NCI-H345 (cell line): ENCODE measurements at regions not wholly inside any gene's neighbourhood (a gene's known extent, or its start where the extent isn't known, plus 50 kb on each side); places are given as distances from the start of the nearest gene placed in this dataset.

Experiments used
- DNase-seq: peaks from one replicate; lab custom pipeline; 2025; lab: John Stamatoyannopoulos, UW

DNA sequence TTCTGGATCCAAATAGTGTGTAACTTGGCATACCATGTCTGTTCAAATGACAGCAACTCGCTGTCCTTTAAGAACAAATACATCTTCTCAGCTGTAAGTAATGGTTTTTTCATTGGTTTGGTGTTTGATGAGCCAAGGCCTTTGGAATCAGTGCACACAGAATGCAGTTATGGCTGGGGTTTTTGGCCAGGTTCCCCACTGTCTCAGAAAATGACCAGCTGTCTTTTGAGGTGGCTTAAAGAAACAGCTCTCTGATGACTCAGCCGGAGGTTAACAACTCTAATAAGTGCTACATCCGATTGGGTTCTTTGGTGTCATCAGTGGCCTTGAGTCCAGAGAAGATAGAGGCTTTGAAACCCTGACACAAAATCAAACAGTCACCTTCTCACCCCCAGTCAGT is 688.4 kb downstream of the REEP3 start:
- no peak for DNase-seq

DNA sequence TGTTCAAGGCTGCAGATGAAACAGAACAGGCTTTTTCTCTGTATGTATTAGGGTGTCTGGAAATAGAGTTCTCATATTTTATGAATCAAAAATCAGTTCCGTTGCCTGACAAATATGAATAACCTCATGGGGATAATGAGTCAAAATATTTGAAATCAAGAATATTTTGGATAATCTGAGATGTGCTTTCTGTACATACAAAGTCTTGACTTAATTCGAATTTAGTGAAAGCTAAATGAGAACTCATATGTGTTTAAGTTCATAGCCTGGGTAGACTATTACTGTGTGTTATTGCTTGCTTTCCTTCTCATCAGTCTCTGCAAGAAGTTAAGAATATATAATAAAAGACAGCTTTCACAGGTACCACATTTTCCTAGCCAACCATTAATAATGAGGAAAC is 689.0 kb downstream of the REEP3 start:
- no peak for DNase-seq

DNA sequence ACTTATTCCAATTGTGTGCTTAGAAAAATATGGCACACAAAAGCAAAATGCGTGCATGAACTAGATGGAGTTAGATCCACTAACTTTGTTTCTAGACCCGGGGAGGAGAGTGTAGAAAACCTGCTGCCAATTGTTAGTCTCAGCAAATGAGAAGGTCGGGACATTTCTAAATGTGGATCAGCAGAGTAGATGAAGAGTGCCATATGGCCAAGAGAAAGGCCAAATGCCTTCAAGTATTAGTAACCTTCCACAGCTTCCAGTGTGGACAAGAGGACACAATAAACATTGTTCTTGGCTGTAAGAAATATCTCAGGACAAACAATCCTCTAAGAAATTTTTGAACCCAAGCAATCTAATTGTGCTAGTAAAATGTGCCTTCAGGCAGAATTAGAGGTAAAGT is 690.3 kb downstream of the REEP3 start:
- DNase-seq: no peak

DNA sequence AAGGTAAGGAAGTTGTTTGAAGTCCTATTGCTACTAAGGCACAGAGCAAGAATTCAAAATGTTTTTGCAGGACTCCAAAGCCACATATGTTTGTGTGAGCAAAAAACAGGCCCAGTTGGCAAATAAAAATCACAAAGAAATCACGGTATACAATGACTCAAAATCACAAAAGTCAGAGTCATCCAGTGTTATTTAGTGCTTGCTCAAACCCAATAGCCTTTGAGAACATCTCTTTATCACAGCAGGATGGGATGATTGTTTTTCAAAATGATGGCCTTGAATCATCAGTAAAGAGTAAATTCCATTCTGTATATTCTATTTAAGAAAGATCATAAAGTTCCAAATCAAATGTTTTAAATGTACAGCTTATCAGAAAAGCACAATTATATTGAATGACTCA is 693.9 kb downstream of the REEP3 start:
- no peak for DNase-seq

DNA sequence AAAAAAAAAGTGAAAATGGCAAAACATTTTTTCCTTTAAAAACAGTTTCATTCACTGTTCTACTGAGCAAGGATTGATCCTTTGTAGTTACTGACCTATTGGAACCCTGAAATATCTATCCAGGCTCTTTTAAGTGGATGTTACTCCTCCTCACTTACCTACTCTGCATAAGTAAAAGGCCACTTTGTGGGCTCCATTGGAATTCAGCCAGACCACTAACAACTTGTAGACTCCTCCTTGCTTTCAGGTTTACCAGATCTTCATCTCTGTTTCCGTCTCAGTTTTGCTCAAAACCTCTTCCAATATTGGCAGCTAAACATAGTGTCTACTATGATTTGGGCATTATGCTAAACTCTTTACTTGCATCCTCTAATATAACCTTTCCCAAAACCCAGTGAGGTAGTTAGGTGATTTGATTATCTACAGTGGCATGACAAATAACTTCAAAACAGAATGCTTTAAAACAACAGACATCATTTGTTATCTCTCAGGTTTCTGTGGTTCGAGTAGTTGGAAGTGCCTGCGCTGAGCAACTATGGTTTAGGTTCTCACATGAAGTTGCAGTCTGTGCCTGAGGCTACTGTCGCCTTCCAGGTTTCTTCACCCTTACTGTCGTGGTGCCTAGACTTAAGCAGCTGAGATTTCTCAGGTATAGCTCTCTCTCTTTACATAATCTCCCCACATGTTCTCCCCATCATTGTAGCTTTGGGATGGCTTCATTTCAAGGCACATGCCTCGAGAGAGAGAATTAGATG is 698.2 kb downstream of the REEP3 start:
- DNase-seq: no peak

DNA sequence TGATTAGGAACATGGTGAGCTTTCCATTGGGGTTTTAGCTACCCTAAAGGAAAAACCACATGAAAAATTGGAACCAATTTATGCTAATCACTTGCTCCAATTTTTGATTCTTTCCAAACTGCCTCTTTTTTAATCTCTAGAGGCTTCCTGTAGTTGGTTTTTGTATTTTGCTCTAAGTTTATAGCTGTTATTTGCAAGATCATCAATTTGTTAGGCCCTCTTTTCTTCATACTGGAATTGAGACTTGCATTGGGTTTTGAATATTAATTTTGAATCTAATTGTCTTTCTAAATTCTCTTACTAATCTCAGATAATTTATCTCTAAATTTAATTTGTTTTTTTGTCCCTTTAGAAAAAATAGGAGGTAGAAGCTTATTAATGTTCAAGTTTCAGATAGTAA is 713.3 kb downstream of the REEP3 start:
- DNase-seq: no peak

DNA sequence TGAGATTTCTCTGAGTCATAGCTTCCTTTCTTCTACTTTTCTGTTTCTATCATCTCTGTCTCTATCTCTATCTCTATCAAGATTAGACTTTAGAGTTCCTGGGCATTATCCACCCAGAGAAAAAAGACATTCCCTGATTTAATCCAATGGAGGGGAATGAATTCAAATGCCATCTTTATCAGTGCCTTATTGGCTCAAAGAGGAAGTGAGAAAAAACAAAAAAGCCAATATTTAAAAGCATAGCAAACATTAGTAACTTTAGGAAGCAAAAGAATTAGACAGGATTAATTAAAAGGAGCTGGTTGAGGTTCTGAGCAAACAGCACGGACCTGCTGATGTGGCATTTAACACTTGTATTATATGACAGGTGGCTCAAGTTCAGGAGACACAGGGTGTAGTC is 736.5 kb downstream of the REEP3 start:
- DNase-seq: no peak

DNA sequence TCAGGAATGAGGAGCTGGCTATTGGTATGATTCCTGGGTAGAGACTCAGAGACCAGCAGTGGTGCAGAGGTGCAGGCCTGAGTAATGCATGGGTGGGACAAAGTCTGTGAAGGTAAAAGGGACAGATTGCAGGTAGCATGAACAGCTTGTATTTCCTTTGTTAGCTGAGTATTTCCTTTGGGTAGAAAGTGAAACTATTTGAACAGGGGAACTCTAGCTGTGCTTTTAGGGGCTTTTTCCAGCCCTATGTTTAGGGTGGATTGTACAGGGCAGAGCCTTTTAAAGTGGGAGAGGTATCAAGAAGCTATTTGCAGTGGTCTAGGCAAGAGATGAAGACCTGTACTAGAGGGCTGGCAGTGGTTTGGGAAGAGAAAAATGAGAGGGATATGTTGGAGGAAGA is 739.9 kb downstream of the REEP3 start:
- no peak for DNase-seq

DNA sequence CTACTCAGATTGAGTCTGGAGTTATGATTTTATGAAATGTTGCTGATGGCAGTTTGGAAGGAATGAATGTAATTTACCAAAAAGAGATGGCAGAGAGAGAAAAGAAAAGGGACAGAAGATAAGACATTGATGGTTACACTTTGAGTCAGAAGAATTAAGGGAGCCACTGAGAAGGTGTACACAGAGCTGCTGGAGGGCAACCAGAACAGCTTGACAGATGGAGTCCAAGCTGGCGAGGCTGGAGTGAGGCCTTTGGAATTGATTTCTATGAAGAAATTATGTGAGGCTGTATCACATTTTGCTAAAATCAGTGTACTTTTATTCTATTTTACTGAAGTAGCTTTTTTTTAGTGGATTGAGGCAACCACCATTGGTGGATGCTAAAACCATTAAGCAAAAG is 740.5 kb downstream of the REEP3 start:
- no peak for DNase-seq

DNA sequence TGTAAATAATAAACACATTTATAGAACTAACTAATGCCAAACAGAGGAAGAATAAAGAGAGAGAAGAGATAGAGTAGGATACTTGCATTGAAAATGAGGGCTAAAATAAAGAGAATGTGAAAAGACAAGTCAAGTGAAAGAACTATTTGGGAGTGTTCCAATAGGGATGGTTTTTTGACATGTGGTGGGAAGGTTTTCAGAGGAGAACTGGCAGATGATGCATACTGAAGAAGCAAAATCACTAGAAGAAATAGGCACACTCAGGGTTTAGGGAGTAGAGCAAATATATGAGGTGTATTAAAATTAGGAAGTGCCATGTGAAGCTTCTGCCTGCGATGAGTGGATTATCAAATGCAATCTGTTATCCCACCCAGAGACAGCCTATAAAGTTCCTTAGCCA is 744.8 kb downstream of the REEP3 start:
- no peak for DNase-seq

DNA sequence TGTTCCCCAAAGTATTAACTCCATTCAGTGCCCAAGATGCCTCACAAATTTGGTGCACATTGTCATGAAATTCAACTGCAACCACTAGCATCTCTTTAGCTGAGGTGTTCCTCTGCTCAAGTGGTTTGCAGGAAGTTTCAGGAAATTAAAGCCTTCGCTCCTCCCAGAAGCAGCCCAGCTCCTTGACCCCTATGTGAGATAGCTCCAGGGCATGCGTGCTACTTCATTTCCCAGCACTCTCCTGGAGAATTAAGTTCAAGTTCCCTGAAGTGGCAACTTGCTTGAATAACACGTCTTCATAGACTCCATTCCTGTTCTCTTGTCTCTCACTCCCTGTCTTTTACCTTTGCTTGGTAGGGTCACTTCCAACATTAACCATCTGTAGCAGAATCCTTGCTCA is 750.3 kb downstream of the REEP3 start:
- no peak for DNase-seq

DNA sequence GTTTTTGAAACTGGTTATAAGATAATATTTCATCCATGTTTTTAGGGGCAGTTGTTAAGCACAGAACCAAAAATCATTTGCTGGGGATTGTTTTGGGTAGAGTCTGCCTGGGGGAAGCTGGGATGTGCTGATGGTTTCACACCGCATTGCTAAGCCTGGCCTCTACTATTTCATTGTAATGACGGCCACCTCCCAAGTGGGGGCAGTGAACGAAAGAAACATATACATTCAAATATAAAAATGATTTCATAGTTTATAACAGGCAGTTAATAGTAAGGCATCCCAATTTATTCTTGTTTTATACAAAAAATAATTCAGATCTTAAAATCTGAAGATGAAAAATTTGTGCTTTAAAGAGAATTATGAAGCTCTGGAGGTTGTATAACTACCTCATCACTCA is 750.8 kb downstream of the REEP3 start:
- no peak for DNase-seq

DNA sequence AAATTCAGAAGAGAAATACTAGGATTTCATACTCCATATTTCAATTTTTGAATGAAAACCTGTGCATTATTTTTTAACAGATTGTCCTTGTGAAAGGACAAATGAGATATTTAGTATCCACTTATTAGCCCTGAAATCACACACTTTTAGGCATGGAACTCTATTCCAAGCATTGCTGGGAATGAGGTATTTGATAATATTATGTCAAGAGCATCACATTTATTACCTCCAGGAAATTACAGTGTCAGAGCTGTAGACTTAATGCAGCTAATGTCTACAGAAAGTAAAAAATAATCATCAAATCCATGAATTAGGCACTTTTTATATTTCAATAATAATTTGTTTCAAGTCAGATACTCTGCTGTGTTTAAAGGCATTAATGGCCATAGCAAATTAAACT is 753.8 kb downstream of the REEP3 start:
- no peak for DNase-seq

DNA sequence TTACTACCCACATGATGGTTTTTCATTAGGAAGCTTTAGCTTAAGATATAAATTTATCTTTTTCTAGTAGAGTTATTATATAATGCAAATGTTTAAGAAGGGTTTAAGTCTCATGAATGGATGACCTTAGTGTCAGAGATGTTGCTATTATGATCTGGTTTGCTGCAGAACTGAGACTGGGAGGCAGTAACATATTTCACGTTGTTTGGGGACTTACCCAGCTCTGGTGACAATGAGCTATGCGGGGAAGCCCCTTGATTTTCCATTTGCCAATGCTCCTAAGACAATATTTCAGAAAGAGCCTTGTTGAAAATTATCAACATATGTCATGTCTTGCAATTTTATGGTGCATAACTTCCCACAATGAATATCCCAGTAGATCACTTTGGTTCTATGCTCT is 754.6 kb downstream of the REEP3 start:
- no peak for DNase-seq

DNA sequence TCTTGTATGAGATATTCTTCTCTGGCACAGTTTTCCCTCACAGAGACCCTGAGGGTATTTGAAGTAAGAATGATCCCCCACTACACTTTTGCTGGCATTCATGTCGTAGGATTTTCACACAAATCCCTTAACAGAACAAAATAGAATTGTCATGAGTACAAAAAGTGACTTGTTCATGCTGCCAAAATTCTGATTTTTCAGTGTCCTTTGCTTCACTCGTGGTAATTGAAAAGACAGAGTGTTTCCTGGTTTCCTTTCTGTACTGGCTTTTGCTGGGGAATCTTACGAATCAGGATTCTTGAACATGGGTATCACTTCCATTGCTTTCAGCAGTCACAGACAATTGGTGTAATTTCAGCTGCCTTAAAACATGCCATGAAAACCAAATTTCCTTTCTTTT is 756.3 kb downstream of the REEP3 start:
- no peak for DNase-seq

DNA sequence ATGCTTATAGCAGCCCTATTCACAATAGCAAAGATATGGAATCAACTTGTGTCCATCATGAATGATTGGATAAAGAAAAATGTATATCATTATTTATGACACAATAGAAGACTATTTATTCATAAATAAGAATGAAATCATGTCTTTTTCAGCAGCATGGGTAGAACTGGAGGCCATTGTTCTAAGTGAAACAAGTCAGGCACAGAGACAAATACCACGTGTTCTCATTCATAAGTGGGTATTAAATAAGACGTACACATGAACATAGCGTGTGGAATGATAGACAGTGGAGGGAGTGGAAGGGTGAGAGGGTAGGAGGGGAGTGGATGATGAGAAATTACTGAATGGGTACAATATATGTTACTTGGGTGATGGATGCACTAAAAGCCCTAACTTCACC is 762.4 kb downstream of the REEP3 start:
- DNase-seq: no peak

DNA sequence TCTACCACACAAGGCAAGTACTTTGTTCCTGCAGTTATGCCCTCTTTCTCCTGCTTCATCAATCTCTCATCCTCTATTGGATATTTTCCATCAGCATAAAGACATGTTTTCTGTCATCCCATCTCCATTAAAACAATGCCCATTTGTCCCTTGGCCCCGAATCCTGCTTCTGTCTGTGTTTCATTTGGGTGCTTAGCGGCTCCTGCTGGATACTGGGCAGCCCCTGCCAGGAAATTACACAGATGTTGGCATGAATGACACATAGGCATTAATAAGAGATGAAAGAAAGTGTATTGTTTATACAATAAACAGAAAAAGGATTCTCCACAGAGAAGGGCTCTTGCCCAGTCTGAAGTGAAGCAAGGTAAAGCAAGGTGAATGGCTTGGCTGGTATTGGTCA is 765.3 kb downstream of the REEP3 start:
- no peak for DNase-seq

DNA sequence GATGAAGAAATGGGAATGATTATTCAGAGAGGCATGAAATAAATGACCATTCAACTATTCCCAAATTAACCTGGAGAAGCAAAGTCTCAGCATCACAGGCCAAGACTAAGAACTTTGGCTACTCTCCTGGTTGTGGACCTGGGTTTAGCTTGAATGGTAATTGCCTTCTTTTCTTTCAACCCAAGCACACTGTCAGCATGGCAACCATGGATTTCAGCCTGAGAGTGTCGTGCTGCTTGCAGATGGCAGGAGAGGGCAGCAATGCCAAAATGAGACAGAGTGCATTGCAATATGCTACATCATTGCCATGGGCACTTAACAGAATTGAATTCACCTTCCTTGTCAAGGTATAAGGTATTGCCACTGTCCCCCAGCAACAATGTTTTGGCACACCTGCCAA is 767.2 kb downstream of the REEP3 start:
- DNase-seq: no peak

DNA sequence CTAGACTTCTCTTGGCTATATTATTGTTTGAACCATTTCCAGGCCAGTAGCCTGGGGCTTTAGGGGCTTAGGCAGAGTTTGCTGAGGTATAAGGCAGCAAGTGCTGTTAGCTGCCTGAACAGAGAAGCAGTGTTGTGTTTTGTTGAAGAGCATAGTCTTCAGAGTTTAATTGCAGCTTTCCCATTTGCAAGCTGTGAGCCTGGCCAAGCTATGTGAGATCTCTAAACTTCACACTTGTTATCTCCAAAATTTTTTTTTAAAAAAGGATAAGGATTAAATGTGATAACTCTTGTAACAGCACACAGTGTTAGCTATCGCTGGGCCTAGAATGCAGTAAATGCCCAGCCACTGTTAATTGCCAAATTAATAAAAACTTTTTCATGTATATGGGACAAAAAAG is 782.4 kb downstream of the REEP3 start:
- no peak for DNase-seq

DNA sequence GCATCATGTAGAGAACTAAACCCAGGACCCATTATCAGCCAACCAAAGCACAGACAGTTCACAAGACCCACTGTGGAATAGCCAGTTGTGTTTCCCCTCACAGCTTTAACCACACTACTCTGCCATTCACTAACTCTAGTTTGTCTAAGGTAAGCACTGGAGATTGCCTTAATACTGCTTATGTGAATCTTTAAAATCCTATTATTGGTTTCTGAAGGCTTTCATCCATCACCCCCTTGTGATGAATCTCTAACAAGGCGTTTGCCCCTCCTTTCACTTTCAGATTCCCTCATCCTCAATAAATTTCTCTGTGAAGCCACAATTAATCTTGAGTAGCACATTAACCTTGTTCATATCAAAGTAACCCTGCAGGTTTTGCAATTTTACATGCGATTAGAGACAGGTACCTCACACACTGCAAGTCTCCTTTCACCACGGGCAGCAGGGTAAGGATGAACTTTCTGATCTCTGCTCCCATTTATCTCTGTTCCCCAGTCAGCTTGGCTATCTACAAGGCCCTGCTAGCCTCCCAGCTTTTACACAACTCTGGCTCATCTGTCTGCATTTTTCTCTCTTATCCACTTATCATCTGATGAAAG is 785.6 kb downstream of the REEP3 start:
- no peak for DNase-seq

DNA sequence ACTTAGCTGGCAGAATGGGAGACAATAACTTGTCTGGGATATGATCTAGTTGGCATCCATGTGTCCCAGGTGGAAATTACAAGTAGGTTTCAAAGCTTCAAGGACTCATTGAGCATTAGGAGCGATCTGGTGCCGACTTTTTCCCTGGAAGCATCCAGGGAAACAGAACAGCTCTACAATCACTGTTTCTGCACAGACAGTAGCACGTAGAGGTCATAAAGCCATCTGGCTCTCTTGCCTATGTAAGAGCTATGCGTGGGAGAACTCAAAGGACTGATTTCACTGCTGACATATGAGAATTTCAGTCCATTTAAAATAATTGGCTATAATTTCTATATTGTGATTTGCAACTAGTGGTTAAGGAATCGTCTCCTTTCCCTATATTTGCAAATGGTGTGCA is 791.7 kb downstream of the REEP3 start:
- DNase-seq: no peak

DNA sequence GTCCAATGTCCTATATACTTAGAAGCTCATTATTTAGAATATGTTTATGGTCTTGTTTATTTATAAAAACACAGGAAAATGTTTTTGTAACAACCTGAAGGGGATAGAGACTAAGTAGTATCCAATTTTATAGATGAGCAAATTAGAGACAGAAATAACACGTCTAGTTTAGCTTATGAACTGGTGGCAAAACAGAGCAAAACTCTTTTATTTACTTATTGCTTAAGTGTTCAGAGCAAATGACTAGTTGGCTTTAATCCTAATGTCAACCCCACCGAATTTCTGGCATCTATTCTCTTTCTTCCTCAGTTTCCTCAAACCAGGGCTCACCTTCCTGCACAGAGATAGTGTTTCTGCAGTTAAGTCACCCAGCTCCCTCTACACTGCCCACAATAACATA is 792.8 kb downstream of the REEP3 start:
- DNase-seq: no peak

DNA sequence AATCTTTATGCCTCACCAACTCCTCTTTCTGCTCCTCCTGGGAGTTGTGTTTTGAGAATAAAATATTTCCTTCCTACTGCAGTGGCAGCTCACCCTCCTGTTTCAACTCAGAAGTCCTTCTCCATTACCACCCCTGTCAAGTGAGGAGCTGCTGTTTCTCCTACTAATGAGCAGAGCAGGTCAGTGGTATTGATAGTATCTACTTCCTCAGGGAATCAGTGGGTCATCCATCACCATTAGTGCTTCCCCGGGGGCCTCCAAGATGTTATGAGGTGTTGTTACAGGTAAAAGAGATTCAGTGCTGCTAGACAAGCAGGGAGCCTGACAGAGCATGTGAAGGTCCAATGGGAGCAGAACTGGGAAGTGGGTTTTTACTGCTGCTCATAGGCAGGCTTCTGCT is 795.2 kb downstream of the REEP3 start:
- no peak for DNase-seq

DNA sequence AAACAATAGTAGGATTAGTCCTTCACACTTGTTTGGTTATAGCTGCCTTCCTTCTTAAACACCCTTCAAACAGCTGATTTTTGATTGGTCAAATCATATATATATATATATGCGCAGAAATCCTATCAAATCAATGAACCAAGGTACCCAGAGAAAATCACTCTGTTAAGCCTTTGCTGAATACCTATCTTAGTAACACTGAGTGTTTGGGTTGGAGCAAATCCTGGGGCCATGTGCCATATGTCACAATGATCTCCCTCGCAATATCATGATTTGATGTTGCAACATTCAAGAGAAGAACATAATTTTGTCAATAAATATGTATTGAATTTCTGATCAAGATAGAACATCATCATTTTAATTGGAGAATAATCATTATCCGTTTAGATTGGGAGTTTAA is 795.6 kb downstream of the REEP3 start:
- no peak for DNase-seq
